Astrocyte of the hippocampus (primary cell): ENCODE measurements at regions not wholly inside any gene's neighbourhood (a gene's known extent, or its start where the extent isn't known, plus 50 kb on each side); places are given as distances from the start of the nearest gene placed in this dataset.

Source experiments
- DNase-seq: peaks from one replicate; pipeline ENCODE4 v3.0.0; 2011; ENCODE audit warnings: low read depth, low spot score

DNA sequence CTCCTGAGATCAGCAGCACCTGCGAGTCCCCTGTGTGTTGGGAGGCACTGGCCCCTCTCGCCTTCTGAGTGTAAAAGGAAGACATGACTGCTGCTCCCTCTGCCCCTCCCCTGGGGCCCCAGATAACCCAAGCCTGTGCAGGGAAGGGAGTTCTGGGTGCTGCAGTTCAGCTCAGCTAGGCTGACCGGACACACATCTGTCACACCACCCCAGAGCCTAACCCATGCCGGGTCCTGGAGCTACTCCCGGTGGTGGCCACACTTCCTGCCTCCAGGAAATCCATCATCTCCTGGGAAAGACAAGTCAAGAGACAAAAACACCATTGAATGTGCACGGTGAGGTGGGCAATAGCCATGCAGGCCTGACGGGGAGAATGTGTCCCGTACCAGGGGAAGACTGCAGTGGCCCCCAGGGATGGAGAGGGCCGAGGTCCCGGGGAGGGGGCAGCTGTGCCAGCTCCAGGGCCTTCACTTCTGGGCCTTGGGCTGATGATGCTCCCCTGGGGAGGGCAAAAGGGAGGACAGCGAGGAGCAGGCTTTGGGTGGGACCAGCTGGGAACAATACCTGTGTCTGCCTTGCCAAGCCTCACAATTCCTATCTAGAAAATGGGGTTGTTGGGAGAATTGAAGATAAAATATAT, 210.6 kb downstream of the TFCP2L1 start:
- no peak for DNase-seq

DNA sequence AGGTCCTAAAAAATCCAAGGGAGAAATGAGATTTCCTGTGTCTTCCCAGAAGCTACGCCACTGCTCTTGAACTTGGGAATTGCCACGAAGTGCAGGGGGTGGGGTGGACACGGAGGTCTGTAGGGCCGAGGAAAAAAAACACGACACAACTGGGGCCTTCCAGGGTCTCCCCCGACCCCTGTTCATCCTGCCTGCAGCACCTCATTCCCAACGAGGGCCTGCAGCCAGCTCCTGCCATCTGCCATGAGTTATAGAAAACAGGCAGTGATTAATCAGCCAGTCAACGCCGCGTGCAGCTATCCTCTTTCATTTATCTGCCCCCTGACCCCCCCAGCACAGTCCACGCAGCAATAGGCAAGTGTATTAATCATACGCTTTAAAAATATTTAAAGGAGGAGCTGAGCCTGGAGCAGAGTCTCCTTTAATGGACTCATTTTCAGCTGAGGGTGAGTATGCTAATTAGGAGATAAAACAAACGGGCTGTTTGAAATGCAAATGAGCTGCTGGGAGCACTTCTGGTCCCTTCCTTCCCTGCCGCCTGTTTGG, 209.9 kb downstream of the TFCP2L1 start:
- peak; percentile 94 for DNase-seq

DNA sequence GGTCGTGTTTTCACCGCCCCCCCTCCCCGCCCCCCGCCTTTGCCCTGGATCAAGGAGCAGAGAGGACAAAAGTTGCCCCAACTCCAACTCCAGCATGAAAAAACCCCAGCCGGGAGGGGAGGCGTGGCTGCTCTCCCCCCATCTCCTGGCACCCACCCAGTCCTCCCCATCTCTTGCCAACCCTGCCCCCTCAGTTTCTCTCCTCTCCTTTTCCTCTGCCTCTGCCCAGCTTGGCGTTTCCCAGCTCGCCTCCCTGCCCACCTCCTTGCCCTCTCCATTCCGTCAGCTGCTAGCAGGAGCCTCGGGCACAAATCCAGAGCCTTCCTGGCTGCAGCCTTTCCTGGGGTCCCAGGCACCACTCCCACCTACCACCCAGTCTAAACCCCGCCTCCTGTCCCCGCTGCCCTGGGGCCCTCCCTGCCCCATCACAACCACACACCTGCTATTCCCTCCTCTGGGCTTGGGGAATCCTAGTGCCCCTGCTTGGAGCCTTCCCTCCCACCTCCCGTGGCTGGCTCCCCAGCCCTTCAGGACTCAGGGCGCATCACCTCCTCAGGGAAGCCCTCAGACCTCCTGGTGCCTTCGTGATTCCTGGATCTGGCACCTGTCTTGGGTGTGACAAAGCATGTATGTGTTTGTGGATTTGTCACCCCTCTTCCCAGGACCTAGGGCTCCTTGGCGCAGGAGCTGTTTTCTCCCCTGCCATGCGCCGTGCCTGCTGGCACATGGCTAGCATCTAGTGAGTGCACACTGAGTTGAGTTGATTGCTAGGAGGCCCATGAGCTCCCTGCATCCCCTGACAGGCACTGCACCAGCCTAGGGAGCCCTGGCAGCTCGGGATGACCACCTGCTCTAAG, 209.1 kb downstream of the TFCP2L1 start:
- DNase-seq, result peak; percentile 57

DNA sequence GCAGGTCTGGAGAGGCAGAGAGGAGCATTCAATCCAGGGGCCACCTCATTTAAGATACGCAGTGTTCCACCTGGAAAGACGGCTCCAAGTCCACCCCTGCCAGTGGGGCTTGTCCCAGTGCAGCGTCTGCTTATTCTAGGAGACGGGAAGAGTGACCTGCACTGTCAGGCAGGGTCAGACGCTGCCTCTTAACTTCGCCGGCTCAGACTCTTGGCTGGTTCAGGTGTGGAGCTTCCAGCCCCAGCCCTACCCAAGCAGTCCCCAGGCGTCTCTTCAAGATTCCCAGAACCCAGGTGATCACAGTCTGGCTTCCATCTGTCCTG, 208.5 kb downstream of the TFCP2L1 start:
- no peak for DNase-seq

DNA sequence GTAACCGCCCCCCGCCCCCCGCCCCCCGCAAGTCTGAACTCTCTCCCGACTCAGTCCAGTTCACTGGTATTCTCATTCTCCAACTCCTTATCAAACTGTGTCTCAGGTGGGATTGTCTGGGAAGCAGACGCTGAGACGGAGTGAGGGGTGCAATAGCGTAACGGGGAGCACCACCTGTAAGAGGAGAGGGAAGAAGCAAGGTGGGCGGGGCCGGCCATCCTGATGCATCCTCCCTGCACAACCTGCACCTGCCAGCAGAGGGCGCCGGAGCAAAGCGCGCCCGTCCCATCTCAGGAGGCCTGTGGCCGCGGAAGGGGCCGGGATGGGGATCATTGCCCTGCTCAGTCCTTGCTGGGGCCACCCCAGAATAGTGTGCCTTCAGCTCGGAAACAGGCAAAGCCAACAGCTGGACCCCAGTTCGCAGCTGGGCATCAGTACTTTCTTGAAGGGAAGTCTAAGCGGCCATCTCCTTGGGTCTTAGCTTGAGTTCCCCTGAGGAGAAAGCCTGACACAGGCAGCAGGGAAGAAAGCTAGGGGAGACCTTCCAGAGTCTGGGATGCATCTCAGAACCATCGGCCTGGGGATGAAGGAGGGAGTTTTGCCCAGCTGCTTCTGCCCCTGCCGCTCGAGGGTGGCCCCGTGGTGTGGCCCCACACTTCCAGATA, 208.0 kb downstream of the TFCP2L1 start:
- DNase-seq, result peak; percentile 60

DNA sequence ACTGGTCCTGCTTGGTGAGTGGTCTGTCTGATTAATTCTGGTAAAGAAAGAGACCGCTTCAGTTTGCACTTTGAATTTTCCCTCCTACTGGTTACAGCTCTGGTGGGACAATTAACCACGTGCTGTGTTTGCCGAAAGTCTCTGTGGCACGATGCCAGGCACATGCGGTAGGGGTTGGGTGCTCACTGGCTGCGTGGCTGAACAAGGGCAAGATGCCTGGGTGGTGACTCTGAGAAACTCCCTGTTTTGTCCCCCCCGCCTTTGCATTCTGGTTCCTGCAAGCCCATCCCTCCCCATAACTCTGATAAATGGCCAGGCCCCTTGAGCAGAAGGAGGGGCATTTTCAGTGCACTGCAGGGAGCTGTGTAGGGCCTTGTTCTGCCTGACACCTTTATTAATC, 206.1 kb downstream of the TFCP2L1 start:
- DNase-seq, result peak; percentile 79

DNA sequence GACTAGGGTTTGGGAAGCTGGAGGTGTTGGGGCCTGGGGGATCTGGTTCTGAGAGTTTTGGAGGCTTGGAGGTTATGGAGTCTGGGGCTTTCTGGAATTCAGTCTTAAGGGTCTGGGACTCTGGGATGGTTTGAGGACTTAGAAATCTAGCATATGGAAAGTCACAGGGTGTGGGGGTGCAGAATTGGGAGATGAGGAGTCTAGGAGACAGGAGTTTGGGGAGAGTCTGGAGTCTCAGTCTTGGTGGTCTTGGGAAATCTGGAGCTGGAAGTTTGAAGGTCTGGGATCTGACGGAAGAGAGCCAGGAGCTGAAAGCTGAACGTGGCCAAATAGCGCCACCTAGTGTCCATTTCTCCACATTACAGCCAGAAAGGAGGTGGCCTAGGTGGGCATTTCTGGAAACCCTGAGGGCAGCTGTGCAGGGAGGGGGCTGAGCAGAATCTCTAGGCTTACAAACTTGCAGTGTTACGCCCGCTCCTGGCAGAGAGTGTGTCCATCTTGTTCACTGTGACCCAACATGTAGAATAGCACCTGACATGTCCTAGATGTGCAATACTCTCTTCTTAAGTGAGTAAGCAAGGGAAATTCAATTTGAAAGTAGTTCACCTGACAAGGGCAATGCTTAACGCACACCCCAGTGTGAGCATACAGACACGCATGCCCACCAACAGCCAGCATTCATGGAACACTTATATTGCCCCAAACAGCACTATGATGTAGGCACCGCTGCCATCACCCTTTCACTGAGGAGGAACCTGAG, 204.8 kb downstream of the TFCP2L1 start:
- peak; percentile 84 for DNase-seq

DNA sequence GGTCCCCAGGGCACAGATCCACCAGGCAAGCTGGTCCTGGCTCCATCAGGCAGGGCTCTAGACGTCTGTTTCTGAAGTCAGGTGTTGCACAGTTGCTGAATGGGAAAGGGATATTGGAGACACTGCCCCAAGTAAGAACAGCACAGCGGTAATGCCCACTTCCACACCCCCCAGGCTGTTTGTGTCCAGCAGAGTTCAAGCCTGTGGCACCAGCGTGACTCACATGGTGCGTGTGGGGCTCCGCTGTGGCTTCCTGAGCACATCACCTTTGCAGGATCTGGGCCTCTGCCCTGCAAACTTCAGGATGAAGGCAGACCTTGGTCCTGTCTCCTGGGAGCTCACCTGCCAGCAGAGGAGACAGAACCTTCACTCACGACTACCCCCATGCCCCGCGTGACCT, 203.3 kb downstream of the TFCP2L1 start:
- DNase-seq, result no peak

DNA sequence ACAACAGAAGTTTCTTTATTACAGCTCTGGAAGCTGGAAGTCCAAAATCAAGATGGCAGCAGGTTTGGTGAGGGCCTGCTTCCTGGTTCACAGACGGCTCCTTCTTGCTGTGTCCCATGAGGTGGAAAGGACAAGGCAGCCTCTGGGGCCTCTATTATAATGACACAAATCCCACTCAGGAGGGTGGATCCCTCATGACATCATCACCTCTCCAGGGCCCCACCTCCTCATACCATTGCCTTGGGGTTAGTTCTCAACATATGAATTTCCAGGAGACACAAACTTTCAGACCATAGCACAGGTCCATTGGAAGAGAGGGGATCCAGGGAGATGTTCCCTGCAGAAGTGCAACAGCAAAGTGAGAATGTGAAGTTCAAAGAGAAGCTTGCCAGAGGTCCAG, 202.8 kb downstream of the TFCP2L1 start:
- no peak for DNase-seq

DNA sequence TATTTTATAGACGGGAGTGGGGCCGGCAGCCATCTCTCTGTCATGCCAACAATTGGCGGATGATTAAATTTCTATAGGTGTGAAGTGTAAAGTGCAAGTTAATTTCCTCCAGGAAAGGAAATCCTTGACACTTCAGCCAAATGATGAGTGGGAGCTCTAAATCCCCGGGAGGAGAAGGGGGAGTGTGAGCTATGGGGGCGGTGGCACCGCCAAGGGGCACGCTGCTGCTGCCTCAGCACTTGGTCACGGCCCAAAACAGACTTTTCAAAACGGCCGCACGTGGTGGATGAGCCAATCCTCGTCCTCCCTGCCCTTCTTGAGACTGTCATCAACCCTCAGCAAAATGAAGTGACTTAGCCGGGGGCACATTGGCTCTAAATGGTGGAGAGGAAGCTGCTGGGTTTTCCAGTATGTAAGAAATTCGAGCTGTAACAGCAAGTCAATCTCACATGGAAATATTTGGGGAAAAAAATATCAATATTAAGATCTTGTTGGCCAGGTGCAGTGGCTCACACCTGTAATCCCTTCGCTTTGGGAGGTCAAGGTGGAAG, 200.8 kb downstream of the TFCP2L1 start:
- no peak for DNase-seq

DNA sequence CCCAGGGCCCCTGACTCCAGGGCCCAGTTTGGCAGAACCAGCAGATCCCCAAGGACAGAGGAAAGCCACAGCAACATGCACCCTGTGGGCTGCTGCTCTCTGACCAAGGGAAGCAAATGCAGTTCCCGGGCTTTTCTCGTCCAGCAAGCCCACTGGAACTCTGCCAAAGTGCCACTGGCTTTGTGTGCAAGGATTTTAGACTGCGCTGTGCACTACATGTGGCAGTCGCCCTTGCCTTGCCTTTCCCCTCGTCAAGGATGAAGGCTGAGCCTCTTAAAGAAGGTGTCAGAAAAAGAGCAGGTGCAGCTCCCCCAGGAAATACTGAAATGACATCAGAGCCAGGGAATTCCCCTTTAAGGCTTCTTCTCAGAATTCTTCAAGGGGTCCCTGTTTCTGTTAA, 199.2 kb downstream of the TFCP2L1 start:
- DNase-seq, result no peak

DNA sequence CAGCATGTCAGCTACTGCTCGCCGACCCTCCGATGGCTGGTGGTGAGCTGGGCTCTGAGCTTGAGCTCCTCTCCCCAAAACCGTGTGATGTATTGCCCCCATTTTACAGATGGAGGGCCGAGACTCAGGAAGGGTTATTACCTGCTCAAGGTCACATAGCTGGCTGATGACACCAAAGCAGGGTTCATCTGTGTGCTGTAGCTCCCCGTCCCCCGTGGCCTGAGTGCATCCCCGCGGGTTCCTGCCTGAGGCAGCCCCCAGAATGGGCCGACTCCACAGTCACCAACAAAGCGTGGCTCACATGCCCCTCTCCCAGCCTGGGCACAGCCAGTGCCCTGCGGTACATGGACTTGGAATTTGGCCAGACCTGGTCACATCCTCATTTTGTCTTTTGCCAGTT, 198.6 kb downstream of the TFCP2L1 start:
- no peak for DNase-seq

DNA sequence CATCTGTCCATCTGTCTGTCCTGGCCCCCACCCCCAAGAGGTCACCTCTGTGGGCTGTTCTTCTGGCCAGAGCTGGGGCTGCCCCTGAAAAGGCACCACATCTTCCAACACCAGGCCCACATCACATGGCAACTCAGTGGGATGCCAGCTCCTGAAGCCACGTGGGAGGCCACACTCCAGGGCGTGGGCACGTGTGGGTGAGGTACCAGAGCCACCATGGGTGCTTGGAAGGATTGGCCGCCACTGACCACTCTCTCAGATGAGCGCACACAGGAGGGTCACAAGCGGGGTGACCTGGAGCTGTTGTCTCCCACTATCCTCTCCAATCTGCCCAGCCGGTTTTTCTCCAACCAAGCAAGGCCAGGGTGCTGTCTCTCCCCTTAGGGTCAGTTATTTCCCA, 197.9 kb downstream of the TFCP2L1 start:
- DNase-seq, result no peak

DNA sequence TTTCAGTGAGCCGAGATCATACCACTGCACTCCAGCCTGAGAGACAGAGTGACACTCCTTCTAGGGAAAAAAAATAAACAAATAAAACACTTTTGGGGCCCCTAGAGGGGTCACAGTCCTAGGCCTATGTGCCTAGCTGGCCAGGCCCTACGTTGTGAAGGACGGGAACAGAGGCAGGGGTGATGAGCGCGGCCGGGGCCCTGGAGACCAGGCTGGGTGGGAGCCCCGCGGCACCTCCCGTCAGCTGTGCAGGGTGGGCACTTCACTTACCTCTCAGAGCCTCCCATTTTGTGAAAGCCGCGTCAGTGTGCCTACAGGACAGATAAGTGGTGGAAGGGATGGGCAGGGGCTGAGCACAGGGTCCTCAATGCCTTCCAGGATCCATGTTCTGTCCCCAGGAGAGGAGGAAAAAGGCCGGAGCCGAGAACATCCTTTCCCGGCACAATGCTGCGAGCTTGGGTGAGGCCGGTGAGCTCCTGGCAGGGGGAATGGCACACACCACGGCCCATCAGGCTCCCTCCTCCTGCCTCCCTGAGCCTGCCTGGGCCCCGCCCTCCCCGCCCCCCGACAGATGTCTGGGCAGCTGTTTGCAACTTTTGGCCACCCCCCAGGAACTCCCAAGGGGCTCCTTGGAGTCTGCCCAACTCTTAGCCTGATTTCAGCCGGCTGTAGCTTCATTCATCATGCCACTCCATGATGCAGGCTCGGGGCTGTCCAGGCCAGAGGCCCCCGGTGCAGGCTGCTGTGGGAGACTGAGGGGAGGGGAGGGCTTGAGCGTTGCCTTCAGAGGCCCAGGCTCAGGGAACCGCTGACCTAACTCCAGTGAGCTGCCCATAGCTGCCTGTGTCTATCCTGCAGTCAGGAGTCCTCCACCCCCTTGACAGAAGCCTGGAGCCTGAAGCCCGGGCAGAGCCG, 196.5 kb downstream of the TFCP2L1 start:
- DNase-seq, result no peak

DNA sequence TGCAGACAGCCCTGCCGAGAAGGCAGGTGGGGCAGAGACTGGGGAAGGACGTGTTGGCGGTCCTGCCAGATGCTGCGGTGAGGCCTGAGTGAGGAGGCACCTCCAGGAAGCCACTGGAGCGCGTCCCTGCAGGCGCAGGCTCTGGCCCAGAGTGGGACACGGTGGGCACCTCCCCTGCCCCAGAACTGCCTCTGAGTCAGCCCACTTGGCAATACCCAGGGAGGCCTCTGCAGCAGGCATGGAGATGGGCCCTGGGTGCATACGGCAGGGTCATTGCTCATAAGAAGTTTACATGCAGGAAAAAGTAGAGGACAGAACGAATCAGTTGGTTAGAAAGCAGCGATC, 195.9 kb downstream of the TFCP2L1 start:
- DNase-seq, result no peak

DNA sequence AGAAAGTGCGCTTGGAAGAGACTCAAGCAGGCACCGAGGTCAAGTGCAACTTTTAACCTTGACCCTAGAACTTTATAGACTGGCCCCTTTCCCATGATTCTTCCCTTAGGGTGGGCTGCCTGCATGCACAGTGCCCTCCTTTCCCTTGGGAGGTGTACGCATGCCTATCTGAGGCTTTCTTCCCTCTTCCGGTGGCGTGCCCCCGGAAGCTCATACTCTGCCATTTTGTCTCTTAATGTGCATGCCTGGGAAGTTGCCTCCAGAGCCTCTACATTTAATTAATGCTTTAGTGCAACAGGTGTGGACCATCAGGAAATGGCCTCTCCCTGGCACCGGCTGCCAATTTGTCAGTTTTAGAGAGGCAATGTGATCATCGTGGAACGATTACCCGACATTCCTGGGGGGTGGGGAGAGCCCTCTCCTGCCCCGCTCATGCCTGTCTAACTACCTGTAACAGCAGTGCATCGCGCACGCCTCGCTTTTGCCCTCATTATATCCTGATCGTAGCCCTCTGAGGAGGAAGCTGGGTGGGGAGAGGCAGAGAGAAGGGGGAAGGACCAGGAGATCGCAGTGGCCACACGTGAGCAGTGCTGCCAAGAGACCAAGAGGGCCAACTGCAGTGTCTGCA, 194.8 kb downstream of the TFCP2L1 start:
- no peak for DNase-seq

DNA sequence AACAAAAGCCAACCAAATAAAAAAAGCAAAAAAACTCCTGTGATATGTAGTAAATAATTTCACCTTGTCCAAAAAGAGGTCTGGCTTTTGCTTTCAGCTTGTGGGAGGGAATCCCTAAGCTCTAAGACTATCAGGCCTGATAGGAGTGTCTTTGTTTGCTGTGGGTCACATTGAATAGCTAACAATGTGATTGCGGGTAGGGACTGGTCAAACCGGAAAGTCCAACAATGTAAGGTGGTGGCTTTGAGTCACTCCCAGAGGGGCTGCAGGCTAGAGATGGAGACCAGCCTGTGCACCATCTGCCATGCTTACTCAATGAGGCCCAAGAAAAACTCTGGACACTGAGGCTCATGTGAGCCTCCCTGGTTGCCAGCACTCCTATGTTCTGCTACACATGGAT, 192.9 kb downstream of the TFCP2L1 start:
- DNase-seq, result no peak

DNA sequence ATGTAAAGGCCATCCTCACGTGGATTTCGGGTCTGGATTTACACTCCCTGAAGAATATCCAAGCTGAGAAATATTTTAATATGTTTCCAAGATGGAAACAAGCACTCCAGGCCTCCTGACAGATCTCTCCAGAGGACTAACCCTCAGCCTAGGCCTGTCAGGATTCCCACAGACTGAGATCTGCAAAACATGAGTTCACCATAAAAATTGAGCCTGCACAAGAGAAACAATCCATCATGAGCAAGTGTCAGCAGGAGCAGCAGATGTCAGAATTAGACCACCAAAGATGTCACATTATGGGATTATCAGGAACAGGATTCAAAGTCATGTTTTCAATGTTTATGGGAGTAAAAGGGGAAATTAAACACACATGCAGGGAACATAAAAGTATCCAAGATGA, 191.3 kb downstream of the TFCP2L1 start:
- no peak for DNase-seq

DNA sequence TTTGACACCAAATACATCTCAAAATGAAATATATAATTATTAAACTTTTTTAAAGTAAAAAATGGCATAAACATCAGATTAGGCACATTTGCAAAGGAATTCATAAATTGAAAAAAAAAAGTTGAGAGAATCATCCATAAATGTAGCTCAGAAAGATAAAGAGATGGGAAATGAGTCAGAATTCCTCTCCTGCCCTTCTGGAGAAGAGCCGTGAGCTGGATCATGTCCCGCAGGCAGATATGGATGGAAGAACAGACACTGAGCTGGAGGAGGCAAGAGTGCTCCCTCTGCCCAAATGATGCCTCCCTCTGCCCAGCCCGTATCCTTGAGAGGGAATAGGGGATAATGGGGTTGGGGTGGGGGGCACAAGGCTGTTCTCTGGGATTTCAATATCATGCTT, 190.9 kb downstream of the TFCP2L1 start:
- no peak for DNase-seq

DNA sequence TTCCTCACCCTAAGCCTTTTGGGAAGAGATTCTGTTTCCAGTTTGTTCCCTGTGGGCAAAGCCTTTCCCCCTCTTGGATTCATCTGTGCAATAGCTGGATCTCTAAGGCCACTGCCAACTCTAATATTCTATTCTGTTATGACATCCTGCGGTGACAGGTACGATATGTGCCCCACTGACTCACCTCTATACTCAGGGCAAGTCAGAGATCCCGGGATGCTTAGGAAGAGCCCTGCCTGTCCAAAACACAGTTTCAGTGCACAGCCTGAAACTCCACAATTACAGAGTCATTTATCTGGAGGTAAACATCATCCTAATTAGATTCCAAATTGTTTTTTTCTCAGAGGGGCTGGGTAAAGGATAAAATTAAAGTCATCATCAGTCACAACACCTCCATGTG, 190.2 kb downstream of the TFCP2L1 start:
- no peak for DNase-seq
